GM21576 (cell line): ENCODE measurements at regions not wholly inside any gene's neighbourhood (a gene's known extent, or its start where the extent isn't known, plus 50 kb on each side); places are given as distances from the start of the nearest gene placed in this dataset.
A peak's percentile ranks its signal among the peaks of the same experiment; 100 is the strongest.
"Not testable (repeated sequence)": the region's sequence is repeated elsewhere in the genome, so short reads cannot be mapped to it uniquely, and the experiment has no call there.

Source experiments
- ATAC-seq: cut with Tn5 transposase; IDR thresholded peaks from one replicate; pipeline ENCODE4 v1.9.1; 2021; ENCODE audit warnings: mild to moderate bottlenecking, moderate library complexity; ENCODE audit not compliant: unreplicated experiment

- ATAC-seq: no peak
These were observed 57.2 kb downstream of the BMP15 start for GRCh38 chrX:50967736-50968135.

- ATAC-seq: not testable (repeated sequence)
These were observed 58.5 kb downstream of the BMP15 start for GRCh38 chrX:50968871-50969635.

GRCh38 chrX:50971395-50971794 lies 60.9 kb downstream of the BMP15 start:
- ATAC-seq: no peak

GRCh38 chrX:50973199-50973598 lies 62.7 kb downstream of the BMP15 start:
- ATAC-seq: no peak

- ATAC-seq: no peak
These were observed 68.6 kb downstream of the BMP15 start for GRCh38 chrX:50978920-50979682.

GRCh38 chrX:50980251-50980650 lies 69.7 kb downstream of the BMP15 start:
- no peak for ATAC-seq

- no peak for ATAC-seq
These were observed 78.1 kb downstream of the BMP15 start for GRCh38 chrX:50988649-50989048.

GRCh38 chrX:50996930-50997329 lies 86.4 kb downstream of the BMP15 start:
- no peak for ATAC-seq

- ATAC-seq: not testable (repeated sequence)
These were observed 89.8 kb downstream of the BMP15 start for GRCh38 chrX:51000384-51000783.

GRCh38 chrX:51001733-51002632 lies 91.4 kb downstream of the BMP15 start:
- ATAC-seq: not testable (repeated sequence)

- no peak for ATAC-seq
These were observed 95.5 kb downstream of the BMP15 start for GRCh38 chrX:51006064-51006463.

GRCh38 chrX:51024106-51024696 lies 113.7 kb downstream of the BMP15 start:
- peak; percentile 75 for ATAC-seq

GRCh38 chrX:51026862-51027261 lies 116.3 kb downstream of the BMP15 start:
- ATAC-seq: no peak

- ATAC-seq: no peak
These were observed 125.2 kb downstream of the BMP15 start for GRCh38 chrX:51035746-51036145.

- no peak for ATAC-seq
These were observed 137.4 kb downstream of the BMP15 start for GRCh38 chrX:51047950-51048349.

GRCh38 chrX:51053741-51054140 lies 143.2 kb downstream of the BMP15 start:
- no peak for ATAC-seq

- ATAC-seq: no peak
These were observed 187.5 kb downstream of the BMP15 start for GRCh38 chrX:51098046-51098445.

- not testable (repeated sequence) for ATAC-seq
These were observed 208.8 kb downstream of the BMP15 start for GRCh38 chrX:51119058-51119926.

- not testable (repeated sequence) for ATAC-seq
These were observed 206.9 kb upstream of the NUDT10 start for GRCh38 chrX:51125743-51126142.
